ENCODE measurements at regions not wholly inside any gene's neighbourhood (a gene's known extent, or its start where the extent isn't known, plus 50 kb on each side); places are given as distances from the start of the nearest gene placed in this dataset.

- DNase-seq: no peak
Measured at GRCh38 chr3:135490219-135490915, 475.2 kb upstream of the PPP2R3A start.

GRCh38 chr3:135491491-135492205, 473.9 kb upstream of the PPP2R3A start:
- DNase-seq: no peak

GRCh38 chr3:135495891-135496290, 469.6 kb upstream of the PPP2R3A start:
- DNase-seq: peak; percentile 1

- no peak for DNase-seq
Measured at GRCh38 chr3:135497979-135498378, 467.5 kb upstream of the PPP2R3A start.

GRCh38 chr3:135499426-135499825, 466.1 kb upstream of the PPP2R3A start:
- no peak for DNase-seq

- DNase-seq: no peak
Measured at GRCh38 chr3:135500034-135500433, 465.5 kb upstream of the PPP2R3A start.

GRCh38 chr3:135503065-135503759, 462.3 kb upstream of the PPP2R3A start:
- DNase-seq: no peak

- DNase-seq: peak; percentile 56
Measured at GRCh38 chr3:135503760-135504686, 461.5 kb upstream of the PPP2R3A start.

- no peak for DNase-seq
Measured at GRCh38 chr3:135513106-135514059, 452.1 kb upstream of the PPP2R3A start.

GRCh38 chr3:135514060-135514448, 451.5 kb upstream of the PPP2R3A start:
- no peak for DNase-seq

GRCh38 chr3:135516143-135516542, 449.4 kb upstream of the PPP2R3A start:
- no peak for DNase-seq

- DNase-seq: peak; percentile 18
Measured at GRCh38 chr3:135528413-135529015, 437.0 kb upstream of the PPP2R3A start.

GRCh38 chr3:135532021-135532420, 433.5 kb upstream of the PPP2R3A start:
- DNase-seq: peak; percentile 44

GRCh38 chr3:135538123-135538522, 427.4 kb upstream of the PPP2R3A start:
- DNase-seq: no peak

GRCh38 chr3:135539351-135539750, 426.2 kb upstream of the PPP2R3A start:
- DNase-seq: no peak

- no peak for DNase-seq
Measured at GRCh38 chr3:135539854-135540253, 425.7 kb upstream of the PPP2R3A start.

- no peak for DNase-seq
Measured at GRCh38 chr3:135549928-135550494, 415.5 kb upstream of the PPP2R3A start.

GRCh38 chr3:135556174-135556573, 409.4 kb upstream of the PPP2R3A start:
- DNase-seq: no peak

- no peak for DNase-seq
Measured at GRCh38 chr3:135558150-135558783, 407.3 kb upstream of the PPP2R3A start.

- no peak for DNase-seq
Measured at GRCh38 chr3:135558906-135559305, 406.6 kb upstream of the PPP2R3A start.
